CD8-positive, alpha-beta memory T cell (primary cell): ENCODE measurements at regions not wholly inside any gene's neighbourhood (a gene's known extent, or its start where the extent isn't known, plus 50 kb on each side); places are given as distances from the start of the nearest gene placed in this dataset.

Source experiments
- CTCF ChIA-PET: fragments of 350-600 bp; sonication (Branson Sonifier 250); formaldehyde crosslinking; loops from one replicate; lab custom pipeline; 2021; ENCODE audit warnings: antibody characterized with exemption; lab: Charles Lee
- POLR2A ChIA-PET: fragments of 350-600 bp; sonication (Branson Sonifier 250); formaldehyde crosslinking; loops from one replicate; lab custom pipeline; 2021; ENCODE audit warnings: antibody characterized with exemption; lab: Charles Lee
- DNase-seq, 5 donors: peaks; one replicate each; pipeline versions ENCODE4 v3.0.0 to v3.0.0-alpha.2; 2020 to 2022; ENCODE audit warnings: mixed read lengths in 1 of 5
- H3K27ac ChIP-seq: one replicate; pipeline ENCODE4 v1.7.0; 2013; ENCODE audit warnings: low read depth, mild to moderate bottlenecking, low read length, moderate library complexity
- H3K27me3 ChIP-seq: 2 replicates; pipeline ENCODE4 v1.7.0; 2013; ENCODE audit warnings: low read length, mild to moderate bottlenecking; ENCODE audit not compliant: insufficient read depth, poor library complexity, severe bottlenecking
- H3K36me3 ChIP-seq: 2 replicates; pipeline ENCODE4 v1.7.0; 2013; ENCODE audit warnings: mild to moderate bottlenecking, low read length, moderate library complexity; ENCODE audit not compliant: insufficient read depth
- H3K4me1 ChIP-seq: 2 replicates; pipeline ENCODE4 v1.7.0; 2013; ENCODE audit warnings: mild to moderate bottlenecking, low read length, moderate library complexity; ENCODE audit not compliant: insufficient read depth
- H3K4me3 ChIP-seq: 2 replicates; pipeline ENCODE4 v1.7.0; 2013; ENCODE audit warnings: mild to moderate bottlenecking, low read length
- H3K9me3 ChIP-seq: 2 replicates; pipeline ENCODE4 v1.7.0; 2013; ENCODE audit warnings: mild to moderate bottlenecking, low read length
- H3K27ac Mint-ChIP-seq, 8 donors: one replicate each; pipeline ENCODE4 v1.8.0; 2020 to 2021; ENCODE audit warnings: mixed read lengths in 8 of 8, mild to moderate bottlenecking in 6 of 8, inconsistent platforms in 3 of 8, moderate library complexity in 3 of 8
- H3K27me3 Mint-ChIP-seq, 2 donors: one replicate each; pipeline ENCODE4 v1.8.0; 2020 to 2021; ENCODE audit warnings: mixed read lengths in 2 of 2, mild to moderate bottlenecking in 1 of 2, moderate library complexity in 1 of 2
- H3K36me3 Mint-ChIP-seq, 3 donors: one replicate each; pipeline ENCODE4 v1.8.0; 2020 to 2021; ENCODE audit warnings: mixed read lengths in 3 of 3, inconsistent platforms in 1 of 3, mild to moderate bottlenecking in 1 of 3
- H3K4me1 Mint-ChIP-seq, 3 donors: one replicate each; pipeline ENCODE4 v1.8.0; 2020 to 2021; ENCODE audit warnings: mixed read lengths in 3 of 3, inconsistent platforms in 1 of 3, mild to moderate bottlenecking in 1 of 3
- H3K4me3 Mint-ChIP-seq, 7 donors: one replicate each; pipeline ENCODE4 v1.8.0; 2020 to 2021; ENCODE audit warnings: mixed read lengths in 7 of 7, mild to moderate bottlenecking in 6 of 7, moderate library complexity in 4 of 7, inconsistent platforms in 2 of 7
- H3K9me3 Mint-ChIP-seq, 5 donors: one replicate each; pipeline ENCODE4 v1.8.0; 2020 to 2022; ENCODE audit warnings: mixed read lengths in 5 of 5, mild to moderate bottlenecking in 3 of 5, moderate library complexity in 2 of 5, inconsistent platforms in 1 of 5

- H3K36me3 Mint-ChIP-seq = peaks cover 0 to 9% (median under 1%) of the 10 kb centered on the region in 3 donors
- peaks cover 0 to 1% (median 0%) of the 10 kb centered on the region in 3 donors for H3K4me1 Mint-ChIP-seq
- no peak for DNase-seq
- peaks cover 0 to under 1% (median 0%) of the 10 kb centered on the region in 5 donors for H3K9me3 Mint-ChIP-seq
- no peak overlapping the region for H3K4me3 ChIP-seq
- H3K9me3 ChIP-seq = no peaks in the 10 kb centered on the region
- no peaks in the 10 kb centered on the region for H3K4me1 ChIP-seq
- no peak overlapping the region for H3K27ac ChIP-seq
- H3K27ac Mint-ChIP-seq = no peak overlapping the region
- no peak overlapping the region for H3K4me3 Mint-ChIP-seq
- H3K27me3 ChIP-seq = no peaks in the 10 kb centered on the region
- POLR2A ChIA-PET = no interaction called here
- CTCF ChIA-PET = no interaction called here
- H3K27me3 Mint-ChIP-seq = no peaks in the 10 kb centered on the region
- no peaks in the 10 kb centered on the region for H3K36me3 ChIP-seq
These were observed 123.3 kb upstream of the CDC42EP3 start for GRCh38 chr2:37794717-37795116.

GRCh38 chr2:37795456-37795855 is 124.0 kb upstream of the CDC42EP3 start:
- peaks cover 0 to 4% (median 0%) of the 10 kb centered on the region in 3 donors for H3K36me3 Mint-ChIP-seq
- Histone ChIP-seq H3K27ac (no peak overlapping the region), H3K27me3 (no peaks in the 10 kb centered on the region), H3K4me3 (no peak overlapping the region), H3K9me3 (no peaks in the 10 kb centered on the region), H3K36me3 (no peaks in the 10 kb centered on the region), H3K4me1 (no peaks in the 10 kb centered on the region)
- no peak overlapping the region for H3K27ac Mint-ChIP-seq
- peaks cover 0 to 1% (median 0%) of the 10 kb centered on the region in 3 donors for H3K4me1 Mint-ChIP-seq
- no peak overlapping the region for H3K4me3 Mint-ChIP-seq
- CTCF ChIA-PET = no interaction called here
- no peaks in the 10 kb centered on the region for H3K27me3 Mint-ChIP-seq
- no peak for DNase-seq
- no peaks in the 10 kb centered on the region for H3K9me3 Mint-ChIP-seq
- POLR2A ChIA-PET = no interaction called here

DNA sequence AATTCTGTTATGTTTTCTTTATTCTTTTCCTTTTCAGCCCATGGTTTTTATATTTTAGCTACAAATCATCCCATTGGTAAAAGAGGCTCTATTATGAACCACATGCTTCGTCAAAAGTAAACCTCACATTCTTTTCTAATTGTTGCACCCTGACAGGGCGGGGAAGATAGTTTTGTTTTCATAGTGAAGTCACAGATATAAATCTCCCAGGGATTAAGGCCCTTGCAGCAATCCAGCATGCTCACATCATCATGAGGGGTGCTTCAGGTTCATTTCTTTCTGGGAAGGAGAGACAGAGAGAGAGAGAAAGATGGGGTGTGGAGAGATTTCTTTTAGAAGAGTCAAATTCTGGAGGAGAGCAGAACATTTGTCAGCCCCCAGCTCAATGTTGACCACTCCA is 124.5 kb upstream of the CDC42EP3 start:
- Histone ChIP-seq H3K36me3 (no peaks in the 10 kb centered on the region), H3K9me3 (no peaks in the 10 kb centered on the region), H3K4me3 (no peak overlapping the region), H3K27me3 (no peaks in the 10 kb centered on the region), H3K27ac (no peak overlapping the region), H3K4me1 (no peaks in the 10 kb centered on the region)
- ChIA-PET POLR2A (no interaction called here), CTCF (no interaction called here)
- Mint-ChIP-seq H3K36me3 (peaks cover 0 to 4% (median 0%) of the 10 kb centered on the region in 3 donors), H3K27ac (peak overlapping the region in 1 of 8 donors; percentile 63), H3K9me3 (no peaks in the 10 kb centered on the region), H3K4me1 (peaks cover 0 to 1% (median 0%) of the 10 kb centered on the region in 3 donors), H3K27me3 (no peaks in the 10 kb centered on the region), H3K4me3 (no peak overlapping the region)
- no peak for DNase-seq

DNA sequence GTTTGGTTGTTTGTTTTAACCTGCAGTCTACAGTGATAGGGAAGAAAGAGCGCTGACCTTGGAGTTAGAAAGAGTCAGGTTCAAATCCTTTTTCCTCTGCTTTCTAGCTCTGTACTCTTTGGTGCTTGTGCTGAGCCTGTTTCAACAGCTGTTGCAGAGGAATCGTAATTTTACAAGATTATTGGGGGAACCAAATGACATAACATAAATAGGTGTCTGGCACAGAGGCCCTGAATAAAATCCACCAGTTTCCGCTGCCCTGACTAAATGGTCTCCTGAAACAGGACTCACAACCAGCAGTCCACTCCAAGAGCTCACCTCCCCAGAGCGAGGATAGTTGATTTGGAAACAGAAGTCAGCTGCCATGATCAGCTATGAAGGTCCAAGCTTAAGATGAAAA is 125.0 kb upstream of the CDC42EP3 start:
- Histone ChIP-seq H3K4me3 (no peak overlapping the region), H3K9me3 (no peaks in the 10 kb centered on the region), H3K4me1 (no peaks in the 10 kb centered on the region), H3K27ac (no peak overlapping the region), H3K27me3 (no peaks in the 10 kb centered on the region), H3K36me3 (no peaks in the 10 kb centered on the region)
- peaks cover 0 to 4% (median 0%) of the 10 kb centered on the region in 3 donors for H3K36me3 Mint-ChIP-seq
- peaks cover 0 to 1% (median 0%) of the 10 kb centered on the region in 3 donors for H3K4me1 Mint-ChIP-seq
- no peaks in the 10 kb centered on the region for H3K27me3 Mint-ChIP-seq
- DNase-seq = no peak
- ChIA-PET POLR2A (no interaction called here), CTCF (no interaction called here)
- H3K27ac Mint-ChIP-seq = peak overlapping the region in 1 of 8 donors; percentile 41
- H3K9me3 Mint-ChIP-seq = no peaks in the 10 kb centered on the region
- H3K4me3 Mint-ChIP-seq = no peak overlapping the region

DNA sequence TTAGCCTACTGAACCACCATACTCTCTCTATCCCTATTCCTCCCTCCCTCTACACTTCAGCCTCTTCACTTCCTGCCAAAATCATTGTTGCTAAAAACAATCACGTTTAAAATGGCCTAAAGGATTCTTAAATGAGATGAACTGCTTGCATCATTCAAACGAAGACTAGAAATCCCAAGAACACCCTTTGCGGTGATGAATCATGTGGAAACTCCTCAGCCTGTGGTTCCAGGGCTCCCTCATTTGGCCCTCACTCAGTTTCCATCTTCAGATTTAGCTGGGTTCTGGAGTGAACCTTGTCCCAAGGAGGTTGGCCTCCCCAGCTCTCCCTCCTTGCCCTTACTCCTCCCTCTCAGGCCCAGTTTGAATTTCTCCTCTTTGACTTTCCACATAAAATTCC is 125.6 kb upstream of the CDC42EP3 start:
- Histone ChIP-seq H3K27me3 (no peaks in the 10 kb centered on the region), H3K4me1 (no peaks in the 10 kb centered on the region), H3K9me3 (no peaks in the 10 kb centered on the region), H3K4me3 (no peak overlapping the region), H3K27ac (no peak overlapping the region), H3K36me3 (no peaks in the 10 kb centered on the region)
- CTCF ChIA-PET = no interaction called here
- Mint-ChIP-seq H3K4me3 (no peak overlapping the region), H3K27me3 (no peaks in the 10 kb centered on the region), H3K4me1 (peaks cover 0 to 1% (median 0%) of the 10 kb centered on the region in 3 donors), H3K27ac (peak overlapping the region in 1 of 8 donors; percentile 55), H3K36me3 (peaks cover 0 to 4% (median 0%) of the 10 kb centered on the region in 3 donors), H3K9me3 (no peaks in the 10 kb centered on the region)
- DNase-seq = no peak
- POLR2A ChIA-PET = no interaction called here

DNA sequence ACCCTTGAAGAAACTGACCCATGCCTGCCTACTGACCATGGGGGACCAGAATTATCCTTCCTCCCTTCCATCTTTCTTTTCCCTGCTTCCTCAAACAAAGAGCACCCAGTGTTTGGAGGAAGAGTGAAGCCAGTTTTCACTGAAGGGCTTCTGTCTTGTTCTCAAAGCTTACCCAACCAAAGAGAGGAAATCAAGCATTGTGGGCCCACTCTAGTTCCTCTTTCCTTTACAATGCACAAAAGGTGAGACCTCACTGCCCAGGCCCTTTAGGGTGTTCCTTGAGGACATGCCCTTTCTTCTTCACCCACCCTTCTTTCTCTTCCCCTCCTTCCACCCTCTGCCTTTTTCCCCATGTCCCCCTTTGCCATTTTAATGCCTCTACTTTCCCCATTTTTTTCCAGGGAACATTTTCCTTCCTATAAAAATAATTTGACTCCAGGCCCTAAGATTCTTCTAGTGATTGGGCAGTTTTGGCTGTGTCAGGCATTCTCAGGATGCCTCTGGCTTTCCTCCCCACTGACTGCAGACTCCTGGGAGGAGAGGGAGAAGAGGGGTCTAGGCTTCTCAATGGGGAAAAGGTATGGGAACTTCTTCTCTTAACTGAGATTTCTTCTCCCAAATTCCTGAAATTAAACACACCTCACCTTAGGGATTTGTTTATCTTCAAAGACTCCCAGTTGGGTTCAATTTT is 126.6 kb upstream of the RMDN2 start:
- no peaks in the 10 kb centered on the region for H3K36me3 ChIP-seq
- Mint-ChIP-seq H3K27me3 (no peaks in the 10 kb centered on the region), H3K9me3 (no peaks in the 10 kb centered on the region), H3K4me3 (no peak overlapping the region), H3K4me1 (peaks cover 0 to 1% (median 0%) of the 10 kb centered on the region in 3 donors), H3K36me3 (peaks cover 0 to 4% (median 0%) of the 10 kb centered on the region in 3 donors), H3K27ac (peak overlapping the region in 3 of 8 donors; percentile 17 to 79 (median 48))
- H3K9me3 ChIP-seq = no peaks in the 10 kb centered on the region
- no peak for DNase-seq
- CTCF ChIA-PET = no interaction called here
- no peaks in the 10 kb centered on the region for H3K27me3 ChIP-seq
- no peak overlapping the region for H3K4me3 ChIP-seq
- no peak overlapping the region for H3K27ac ChIP-seq
- POLR2A ChIA-PET = no interaction called here
- H3K4me1 ChIP-seq = no peaks in the 10 kb centered on the region

DNA sequence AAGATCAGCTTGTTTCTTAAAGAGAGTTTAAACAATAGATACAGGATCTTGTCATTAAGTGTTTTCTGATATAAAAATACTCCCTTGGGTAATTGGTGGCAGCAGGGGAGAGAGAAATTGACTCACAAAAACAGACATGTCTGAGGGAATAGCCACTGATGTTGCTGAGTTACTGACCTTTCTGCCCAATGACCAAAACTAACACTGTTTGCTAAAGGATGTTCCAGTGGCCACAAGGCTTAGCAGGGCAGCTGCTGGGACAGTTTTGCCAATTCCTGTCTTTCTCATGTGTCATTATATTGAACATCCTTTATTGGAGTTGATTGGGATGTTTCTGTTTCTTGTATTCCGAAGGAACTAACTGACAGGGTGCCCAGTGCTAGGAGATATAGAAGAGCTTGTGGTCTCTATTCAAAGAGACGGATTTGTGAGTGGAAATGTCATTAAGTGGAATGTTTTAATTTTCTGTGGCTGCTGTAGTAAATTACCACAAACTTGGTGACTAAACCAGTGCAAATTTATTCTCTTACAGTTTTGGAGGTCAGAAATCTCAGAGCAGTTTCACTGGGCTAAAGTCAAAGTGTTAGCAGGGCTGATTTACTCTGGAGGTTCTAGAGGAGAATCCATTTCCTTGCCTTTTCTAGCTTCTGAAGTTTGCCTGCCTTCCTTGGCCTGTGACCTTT is 124.8 kb upstream of the RMDN2 start:
- POLR2A ChIA-PET = no interaction called here
- DNase-seq = no peak
- Histone ChIP-seq H3K4me1 (no peaks in the 10 kb centered on the region), H3K9me3 (no peaks in the 10 kb centered on the region), H3K36me3 (no peaks in the 10 kb centered on the region), H3K27me3 (no peaks in the 10 kb centered on the region), H3K27ac (no peak overlapping the region), H3K4me3 (no peak overlapping the region)
- no peaks in the 10 kb centered on the region for H3K27me3 Mint-ChIP-seq
- peaks cover 0 to 1% (median 0%) of the 10 kb centered on the region in 3 donors for H3K4me1 Mint-ChIP-seq
- H3K9me3 Mint-ChIP-seq = peaks cover 0 to 3% (median 0%) of the 10 kb centered on the region in 5 donors
- H3K27ac Mint-ChIP-seq = no peak overlapping the region
- H3K4me3 Mint-ChIP-seq = no peak overlapping the region
- CTCF ChIA-PET = no interaction called here
- no peaks in the 10 kb centered on the region for H3K36me3 Mint-ChIP-seq

GRCh38 chr2:37802211-37802752 is 122.8 kb upstream of the RMDN2 start:
- no peaks in the 10 kb centered on the region for H3K36me3 ChIP-seq
- no peaks in the 10 kb centered on the region for H3K4me1 ChIP-seq
- Mint-ChIP-seq H3K27me3 (peaks cover 0 to 5% of the 10 kb centered on the region in 2 donors), H3K9me3 (peaks cover 0 to 11% (median 4%) of the 10 kb centered on the region in 5 donors), H3K4me1 (no peaks in the 10 kb centered on the region), H3K4me3 (no peak overlapping the region), H3K36me3 (peaks cover 0 to 15% (median 3%) of the 10 kb centered on the region in 3 donors), H3K27ac (peak overlapping the region in 1 of 8 donors; percentile 16)
- DNase-seq = no peak
- H3K27me3 ChIP-seq = no peaks in the 10 kb centered on the region
- ChIA-PET POLR2A (no interaction called here), CTCF (interaction anchor here (1.7 kb wide), 1 partner anchor 387 kb away, joined by 4 read pairs; no protein-coding TSS in a partner anchor)
- H3K27ac ChIP-seq = no peak overlapping the region
- H3K9me3 ChIP-seq = no peaks in the 10 kb centered on the region
- no peak overlapping the region for H3K4me3 ChIP-seq
